ENCODE measurements at regions not wholly inside any gene's neighbourhood (a gene's known extent, or its start where the extent isn't known, plus 50 kb on each side); places are given as distances from the start of the nearest gene placed in this dataset.

- DNase-seq (ENCODE audit: low read depth in 4 of 4, low spot score in 3 of 4): no peak
Observed at GRCh38 chr18:2417861-2418610, 153.3 kb downstream of the METTL4 start.

DNA sequence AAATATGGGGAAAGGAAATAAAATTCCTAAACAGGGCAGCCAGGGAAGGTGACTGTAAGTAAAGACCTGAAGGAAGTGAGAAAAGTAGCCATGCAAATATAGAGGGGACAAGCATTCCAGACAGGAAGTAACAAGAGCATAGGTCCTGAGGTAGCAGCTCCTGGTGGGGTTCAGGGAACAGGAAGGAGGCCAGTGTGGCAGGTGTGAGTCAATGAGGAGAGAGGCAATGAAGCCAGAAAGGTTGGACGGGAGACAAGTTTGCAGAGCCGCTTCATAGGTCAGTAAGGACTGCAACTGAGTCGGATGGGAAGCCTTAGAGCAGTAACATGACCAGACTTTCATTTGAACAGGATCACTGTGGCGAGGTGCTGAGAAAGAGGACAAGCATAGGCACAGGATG lies 150.9 kb downstream of the METTL4 start:
- DNase-seq (ENCODE audit: low read depth in 4 of 4, low spot score in 3 of 4): no peak

GRCh38 chr18:2423761-2424160 lies 147.5 kb downstream of the METTL4 start:
- no peak for DNase-seq (ENCODE audit: low read depth in 4 of 4, low spot score in 3 of 4)

DNA sequence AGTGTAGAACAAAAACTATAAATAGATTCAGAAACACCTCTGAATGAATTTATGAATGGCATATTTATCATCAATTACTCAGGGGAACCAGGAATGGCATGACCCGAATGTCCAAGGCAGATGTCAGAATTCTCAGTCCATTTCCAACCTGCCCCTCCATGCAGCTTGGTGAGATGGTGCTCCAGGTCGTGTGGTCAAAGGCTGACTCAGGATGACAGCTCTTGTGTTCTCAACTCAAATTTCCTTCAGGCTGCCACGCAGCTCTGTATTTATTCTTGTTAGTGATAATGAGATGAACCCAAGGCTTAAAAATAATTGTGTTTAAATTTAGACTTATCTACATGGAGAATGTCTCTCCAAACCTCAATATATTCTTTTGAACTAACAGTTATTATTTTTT lies 146.9 kb downstream of the METTL4 start:
- no peak for DNase-seq (ENCODE audit: low read depth in 4 of 4, low spot score in 3 of 4)

- DNase-seq (ENCODE audit: low read depth in 4 of 4, low spot score in 3 of 4): no peak
Observed at GRCh38 chr18:2425426-2426317, 145.6 kb downstream of the METTL4 start.

DNA sequence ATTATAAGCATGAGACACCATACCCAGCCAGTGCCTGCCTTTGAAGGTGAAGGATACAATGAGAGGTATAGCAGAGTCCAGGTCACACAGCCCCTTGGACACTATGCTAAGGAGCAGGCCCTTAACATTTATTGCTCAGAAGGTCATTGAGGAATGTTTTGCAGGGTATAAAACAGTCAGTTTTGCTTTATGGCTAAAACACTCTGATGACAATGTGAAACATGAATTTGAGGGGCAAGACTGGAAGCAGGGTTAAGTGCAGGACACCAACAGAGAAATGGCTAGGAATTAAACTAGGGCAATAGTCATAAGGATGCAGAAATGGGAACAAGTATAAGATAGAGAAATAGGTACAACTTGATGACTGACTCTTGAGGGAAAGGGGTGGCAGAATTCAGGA lies 141.1 kb downstream of the METTL4 start:
- DNase-seq (ENCODE audit: low read depth in 4 of 4, low spot score in 3 of 4): no peak

- DNase-seq (ENCODE audit: low read depth in 4 of 4, low spot score in 3 of 4): no peak
Observed at GRCh38 chr18:2431806-2432205, 139.5 kb downstream of the METTL4 start.

DNA sequence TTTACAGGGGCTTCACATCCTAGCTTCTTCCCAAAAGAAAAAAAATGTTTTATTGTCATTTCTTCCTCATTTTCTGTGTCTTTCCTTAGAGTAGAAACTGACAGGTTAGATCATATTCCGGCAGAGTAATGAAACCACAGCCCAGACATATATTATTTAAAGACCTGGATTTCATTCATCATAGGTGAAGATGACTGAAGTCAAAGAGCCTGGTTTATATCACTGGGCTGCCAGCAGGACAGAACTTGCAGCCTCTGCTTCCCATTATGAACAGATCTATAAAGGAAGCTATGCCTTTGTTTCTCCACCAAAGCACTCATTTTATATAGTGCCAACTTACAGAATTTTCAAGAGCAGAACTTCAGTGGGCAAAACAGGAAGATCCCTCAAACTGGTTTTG lies 137.9 kb downstream of the METTL4 start:
- no peak for DNase-seq (ENCODE audit: low read depth in 4 of 4, low spot score in 3 of 4)

DNA sequence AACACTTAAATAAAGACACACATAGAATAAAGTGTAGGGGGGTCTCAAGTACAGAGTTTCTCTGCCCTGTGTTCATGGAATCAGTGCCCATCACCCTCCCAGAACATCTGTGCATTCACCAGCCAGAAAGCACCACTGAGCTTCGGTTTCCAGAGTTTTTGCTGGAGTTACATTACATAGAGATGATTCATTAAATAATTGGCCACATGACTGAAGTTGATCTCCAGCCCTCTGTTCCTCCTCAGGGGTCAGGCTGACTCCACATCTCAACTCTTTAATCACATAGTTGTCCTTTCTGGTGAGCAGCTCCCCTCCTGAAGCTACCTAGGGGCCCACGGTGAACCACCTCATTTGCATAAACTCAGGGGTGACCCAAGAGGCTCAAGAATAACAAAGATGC lies 129.8 kb downstream of the METTL4 start:
- no peak for DNase-seq (ENCODE audit: low read depth in 4 of 4, low spot score in 3 of 4)

DNA sequence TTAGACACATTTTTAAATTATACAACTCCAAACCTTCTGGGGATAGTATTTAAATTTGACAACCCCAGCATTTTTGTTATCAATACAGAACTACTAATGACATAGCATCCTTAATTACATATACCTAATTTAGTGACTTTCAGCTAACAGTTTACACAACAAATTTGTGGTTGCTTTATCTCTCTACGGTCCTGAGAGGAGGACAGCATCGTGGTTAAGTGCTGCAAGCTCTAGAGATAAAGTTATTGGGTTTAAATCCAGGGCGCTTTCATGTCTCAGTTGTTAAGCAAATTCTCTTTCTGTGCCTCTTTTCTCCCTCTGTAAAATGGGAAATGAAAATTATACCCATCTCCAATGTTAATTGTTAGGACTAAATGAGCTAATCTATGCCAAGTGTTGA lies 129.3 kb downstream of the METTL4 start:
- no peak for DNase-seq (ENCODE audit: low read depth in 4 of 4, low spot score in 3 of 4)

- DNase-seq (ENCODE audit: low read depth in 4 of 4, low spot score in 3 of 4): no peak
Observed at GRCh38 chr18:2442726-2443275, 128.5 kb downstream of the METTL4 start.

DNA sequence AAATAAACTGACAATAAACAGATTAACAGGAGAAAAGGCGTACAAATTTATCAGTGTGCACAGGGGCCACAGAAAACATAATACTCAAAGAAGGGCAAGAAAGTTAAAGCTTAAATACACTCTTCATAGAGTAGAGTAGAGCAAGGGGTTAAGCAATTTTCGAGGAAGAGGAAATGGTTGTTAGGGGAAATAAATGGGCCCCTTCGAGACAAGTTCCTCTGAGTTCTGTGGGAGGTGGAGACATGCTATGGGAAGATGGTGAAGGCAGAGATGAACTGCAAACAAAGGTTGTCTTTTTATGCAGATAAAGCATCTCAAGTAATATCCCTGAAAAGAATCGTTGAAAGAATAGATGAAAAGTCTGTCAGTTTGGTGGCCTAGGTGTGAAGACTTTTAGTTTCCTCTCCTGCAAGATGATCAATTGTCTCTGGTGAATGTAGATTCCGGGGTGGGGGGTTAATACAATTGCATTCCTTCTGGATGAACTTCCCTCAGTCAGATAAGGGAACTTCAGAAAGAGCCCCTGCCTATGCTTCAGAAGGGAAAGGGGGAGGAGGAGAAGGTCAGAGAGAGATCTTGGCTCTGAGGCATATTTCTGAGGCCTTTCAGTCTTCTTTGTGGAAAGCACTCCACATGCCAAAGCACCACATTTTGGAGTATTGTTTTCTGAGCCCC lies 127.0 kb downstream of the METTL4 start:
- DNase-seq (ENCODE audit: low read depth in 4 of 4, low spot score in 3 of 4): no peak

DNA sequence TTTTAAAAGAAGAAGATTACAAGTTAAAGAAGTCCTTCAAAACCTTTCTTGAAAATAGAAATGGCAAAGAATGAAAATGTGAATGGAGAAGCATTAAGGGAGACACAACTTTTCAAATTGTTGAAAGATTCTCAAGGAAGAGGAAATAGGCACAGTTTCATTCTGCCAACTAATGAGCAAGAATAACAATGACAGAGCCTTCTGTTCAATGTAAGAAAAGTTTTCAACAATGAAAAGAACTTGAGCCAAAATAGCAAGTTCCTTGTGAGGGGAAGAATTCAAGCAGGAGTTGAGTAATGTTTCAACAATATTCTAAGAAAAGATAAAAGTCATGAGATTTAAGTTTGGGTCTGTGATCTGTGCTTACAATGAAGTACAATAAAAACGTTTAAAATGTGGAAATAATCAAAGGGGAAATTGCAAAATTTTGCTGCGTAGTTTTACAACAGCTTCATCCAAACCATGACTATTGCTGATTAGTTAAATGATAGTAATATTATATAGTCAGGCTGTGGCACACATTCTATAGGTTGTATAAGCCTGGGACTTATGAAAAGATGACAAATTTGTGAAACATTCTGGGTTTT lies 122.6 kb downstream of the METTL4 start:
- DNase-seq (ENCODE audit: low read depth in 4 of 4, low spot score in 3 of 4): no peak

- no peak for DNase-seq (ENCODE audit: low read depth in 4 of 4, low spot score in 3 of 4)
Observed at GRCh38 chr18:2451556-2451955, 119.7 kb downstream of the METTL4 start.

DNA sequence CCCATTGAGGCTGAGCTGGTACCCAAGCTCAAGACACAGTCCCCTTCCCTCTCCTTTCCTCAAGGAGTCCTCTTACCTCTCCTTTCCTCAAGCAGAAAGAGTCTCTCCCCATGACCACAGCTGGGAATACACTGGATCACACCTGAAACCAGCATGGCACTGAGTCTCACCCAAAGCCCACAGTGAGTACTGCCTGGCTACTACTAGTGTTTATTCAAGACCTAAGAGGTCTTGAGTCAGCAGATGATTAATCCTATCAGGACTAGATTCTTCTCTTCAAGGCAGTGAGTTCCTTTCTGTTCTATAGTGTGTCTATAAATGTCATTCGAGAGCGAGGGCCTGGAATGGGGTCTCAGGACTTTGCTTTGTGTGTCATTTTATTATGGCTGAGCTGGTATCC lies 111.4 kb downstream of the METTL4 start:
- no peak for DNase-seq (ENCODE audit: low read depth in 4 of 4, low spot score in 3 of 4)

DNA sequence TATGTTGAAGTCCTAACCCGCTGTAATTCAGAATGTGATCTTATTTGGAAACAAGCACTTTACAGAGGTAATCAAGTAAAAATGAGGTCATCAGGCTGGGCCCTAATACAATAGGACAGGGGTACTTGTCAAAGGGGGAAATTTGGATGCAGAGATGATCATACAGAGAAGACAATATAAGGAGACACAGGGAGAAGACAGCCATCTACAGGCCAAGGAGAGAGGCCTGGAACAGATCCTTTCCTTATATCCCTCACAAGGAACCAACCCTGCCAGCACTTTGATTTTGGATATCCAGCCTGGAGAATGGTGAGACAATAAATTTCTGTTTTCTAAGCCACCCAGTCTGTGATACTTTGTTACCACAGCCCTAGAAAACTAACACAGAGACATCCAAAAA lies 104.3 kb downstream of the METTL4 start:
- no peak for DNase-seq (ENCODE audit: low read depth in 4 of 4, low spot score in 3 of 4)

GRCh38 chr18:2468051-2468450 lies 103.3 kb downstream of the METTL4 start:
- no peak for DNase-seq (ENCODE audit: low read depth in 4 of 4, low spot score in 3 of 4)

GRCh38 chr18:2471523-2471922 lies 99.8 kb downstream of the METTL4 start:
- DNase-seq (ENCODE audit: low read depth in 4 of 4, low spot score in 3 of 4): no peak

DNA sequence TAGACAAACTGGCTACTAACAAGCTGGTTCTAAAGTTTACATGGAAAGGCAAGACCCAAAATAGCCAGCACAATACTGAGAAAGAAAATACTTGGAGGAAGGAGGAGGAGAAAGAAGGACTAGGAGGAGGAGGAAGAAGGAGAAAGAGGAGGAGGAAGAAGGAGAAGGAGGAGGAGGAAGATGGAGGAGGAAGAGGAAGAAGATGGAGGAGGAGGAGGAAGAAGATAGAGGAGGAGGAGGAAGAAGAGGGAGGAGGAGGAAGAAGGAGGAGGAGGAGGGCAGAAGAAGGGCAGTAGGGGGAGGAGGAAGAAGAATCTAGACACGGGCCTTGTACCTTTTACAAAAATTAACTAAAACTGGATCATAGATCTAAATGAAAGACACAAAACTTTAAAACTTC lies 92.6 kb downstream of the METTL4 start:
- DNase-seq (ENCODE audit: low read depth in 4 of 4, low spot score in 3 of 4): no peak

GRCh38 chr18:2480536-2480935 lies 90.8 kb downstream of the METTL4 start:
- no peak for DNase-seq (ENCODE audit: low read depth in 4 of 4, low spot score in 3 of 4)
